GM12878 (cell line): ENCODE measurements at regions not wholly inside any gene's neighbourhood (a gene's known extent, or its start where the extent isn't known, plus 50 kb on each side); places are given as distances from the start of the nearest gene placed in this dataset.

ENCODE experiments used
- ATAC-seq: fragments of 200-7000 bp; cut with Tn5 transposase; 3 replicates; pipeline ENCODE4 v1.9.1; 2020; ENCODE audit warnings: mild to moderate bottlenecking, moderate library complexity
- BruUV-seq: library from RNA; stranded (reverse); fragments of 400-500 nt; replicated peaks from 2 replicates; lab custom pipeline; 2021; lab: Mats Ljungman, UMichigan
- CTCF ChIA-PET: fragments of 300-600 bp; sonication (Branson Sonifier 250); formaldehyde crosslinking; extraction: SDS; loops from one replicate; lab custom pipeline; 2021; ENCODE audit warnings: inconsistent platforms; lab: Yijun Ruan, JAX
- POLR2A ChIA-PET: fragments of 350-600 bp; formaldehyde crosslinking; extraction: SDS; loops from one replicate; lab custom pipeline; 2021; ENCODE audit warnings: inconsistent platforms; lab: Charles Lee
- RAD21 ChIA-PET: fragments of 300-600 bp; sonication (Branson Sonifier 250); formaldehyde crosslinking; loops from one replicate; lab custom pipeline; 2023; ENCODE audit warnings: antibody characterized with exemption; ENCODE audit not compliant: unreplicated experiment; lab: Charles Lee
- SMC1A ChIA-PET: fragments of 300-600 bp; sonication (Branson Sonifier 250); formaldehyde crosslinking; loops from one replicate; lab custom pipeline; 2023; ENCODE audit not compliant: unreplicated experiment, uncharacterized antibody; lab: Charles Lee
- DNase-seq: peaks from one replicate; pipeline ENCODE4 v3.0.0-alpha.2; 2011; ENCODE audit warnings: low read depth, low spot score
- FAIRE-seq: peaks from 3 replicates; lab custom pipeline; 2011; peaks lifted over from hg19 to GRCh38; lab: Jason Lieb, UNC
- H2AFZ ChIP-seq: 2 replicates; pipeline ENCODE4 v1.6.0; 2011; ENCODE audit warnings: low read depth, low read length, control low read depth; ENCODE audit not compliant: control insufficient read depth
- H3K27ac ChIP-seq: 2 replicates; pipeline ENCODE4 v1.5.1; 2011; ENCODE audit warnings: control low read depth; ENCODE audit not compliant: control insufficient read depth, insufficient read depth
- H3K27me3 ChIP-seq, 2 experiments: replicated peaks in 1 of 2; 2 replicates each; pipeline versions ENCODE4 v1.6.0 to v1.6.1; 2011; ENCODE audit warnings: low read length in 1 of 2; ENCODE audit not compliant: control insufficient read depth in 2 of 2, insufficient read depth in 2 of 2
- H3K36me3 ChIP-seq, 2 experiments: 2 replicates each; pipeline ENCODE4 v1.5.1; 2011; ENCODE audit warnings: low read length in 1 of 2; ENCODE audit not compliant: control insufficient read depth in 2 of 2, insufficient read depth in 2 of 2
- H3K4me1 ChIP-seq: 2 replicates; pipeline ENCODE4 v1.6.1; 2011; ENCODE audit warnings: mild to moderate bottlenecking, low read length, moderate library complexity, mixed read lengths; ENCODE audit not compliant: control insufficient read depth, insufficient read depth
- H3K4me2 ChIP-seq: 2 replicates; pipeline ENCODE4 v1.6.0; 2011; ENCODE audit warnings: control low read depth; ENCODE audit not compliant: control insufficient read depth, insufficient read depth
- H3K4me3 ChIP-seq: fragments of 200-600 bp; sonication (generic); 2 replicates; pipeline ENCODE4 v1.5.1; 2016
- H3K79me2 ChIP-seq: 2 replicates; pipeline ENCODE4 v1.6.0; 2011; ENCODE audit warnings: low read length; ENCODE audit not compliant: control insufficient read depth, insufficient read depth
- H3K9ac ChIP-seq: 2 replicates; pipeline ENCODE4 v1.8.0; 2011; ENCODE audit warnings: low read length, control low read depth, mixed read lengths; ENCODE audit not compliant: control insufficient read depth, insufficient read depth
- H3K9me3 ChIP-seq: replicated peaks from 3 replicates; pipeline ENCODE4 v1.5.1; 2011; ENCODE audit warnings: mild to moderate bottlenecking, low read length; ENCODE audit not compliant: control insufficient read depth, insufficient read depth
- H4K20me1 ChIP-seq: 2 replicates; pipeline ENCODE4 v1.6.0; 2011; ENCODE audit not compliant: control insufficient read depth, insufficient read depth
- EP300 ChIP-seq, 2 experiments: fragments of 150-350 bp in 1 of 2; IDR thresholded peaks; 2 replicates each; pipeline ENCODE4 v1.6.1; 2011 to 2012; ENCODE audit warnings: low read depth in 2 of 2, low read length in 2 of 2, borderline replicate concordance in 1 of 2, improper control_type of control experiment in 1 of 2, inconsistent platforms in 1 of 2; ENCODE audit not compliant: control insufficient read depth in 1 of 2
- JUNB ChIP-seq: IDR thresholded peaks from 2 replicates; pipeline ENCODE4 v1.6.1; 2016; ENCODE audit warnings: antibody characterized with exemption, mild to moderate bottlenecking
- MXI1 ChIP-seq: fragments of 150-350 bp; IDR thresholded peaks from 2 replicates; pipeline ENCODE4 v1.6.1; 2011; ENCODE audit warnings: low read depth, mild to moderate bottlenecking, inconsistent platforms, low read length, improper control_type of control experiment
- PBX3 ChIP-seq: IDR thresholded peaks from 2 replicates; pipeline ENCODE4 v1.6.1; 2011; ENCODE audit warnings: mild to moderate bottlenecking, low read depth, low read length, moderate library complexity; ENCODE audit not compliant: insufficient replicate concordance
- POLR2AphosphoS5 ChIP-seq: IDR thresholded peaks from 2 replicates; pipeline ENCODE4 v1.6.1; 2011; ENCODE audit warnings: mild to moderate bottlenecking, low read length, inconsistent platforms
- SIX5 ChIP-seq: IDR thresholded peaks from 2 replicates; pipeline ENCODE4 v1.6.1; 2011; ENCODE audit warnings: mild to moderate bottlenecking, low read depth, low read length, moderate library complexity; ENCODE audit not compliant: severe bottlenecking
- SMARCA5 ChIP-seq: fragments of 450-650 bp; IDR thresholded peaks from 2 replicates; pipeline ENCODE4 v1.6.1; 2017; ENCODE audit warnings: mild to moderate bottlenecking
- SREBF2 ChIP-seq: IDR thresholded peaks from 2 replicates; pipeline ENCODE4 v1.6.1; 2012; ENCODE audit warnings: mild to moderate bottlenecking, low read length
- ZZZ3 ChIP-seq: IDR thresholded peaks from 2 replicates; pipeline ENCODE4 v1.6.1; 2011; ENCODE audit warnings: low read depth; ENCODE audit not compliant: control insufficient read depth, insufficient read length
- WGBS: methylation state at CpG from one replicate; pipeline ENCODE4 v1.1.6; 2016; ENCODE audit warnings: low lambda C conversion rate; ENCODE audit not compliant: insufficient replicate concordance, insufficient coverage; ENCODE audit errors: missing lambda C conversion rate; 5-methylcytosine and 5-hydroxymethylcytosine counted together
- in situ Hi-C: fragments of 300-500 bp; cut with MboI; formaldehyde crosslinking; loops from 9 replicates; pipeline ENCODE4 v1.14.3; 2018; ENCODE audit warnings: mixed read lengths
- intact Hi-C: fragments of 100-400 bp; cut with micrococcal nuclease; formaldehyde crosslinking; loops from one replicate; pipeline ENCODE4 v1.14.2; 2022; ENCODE audit not compliant: unreplicated experiment

DNA sequence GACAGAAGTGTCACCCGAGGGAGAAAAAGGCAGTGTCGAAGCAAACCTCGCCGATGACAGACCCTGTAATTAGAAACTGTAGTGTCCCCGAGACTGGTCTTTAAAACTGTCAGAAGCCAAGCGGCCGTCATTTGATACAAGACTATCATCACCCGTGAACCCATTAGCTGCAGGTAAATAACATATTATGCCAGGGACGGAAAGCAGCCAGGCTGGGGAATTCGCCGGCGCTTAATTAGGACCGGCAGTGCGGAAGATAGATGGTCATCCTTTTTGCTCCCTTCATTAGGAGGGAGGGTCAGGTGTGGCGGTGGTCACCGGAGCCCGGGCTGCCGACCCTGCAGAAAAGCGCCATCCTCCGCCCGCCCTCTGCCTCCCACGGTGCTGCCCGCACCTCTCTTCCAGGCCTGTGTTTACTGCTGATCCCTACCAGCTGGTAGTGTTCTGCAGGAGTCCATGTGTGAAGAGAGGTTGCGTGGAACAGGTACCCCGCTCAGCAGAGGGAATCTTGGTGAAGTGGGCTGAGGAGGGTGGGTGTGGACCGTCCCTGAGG lies 109.4 kb upstream of the GSE1 start:
- peaks cover 0 to 3% of the 10 kb centered on the region in 2 experiments; a peak in 2 of 4 replicates for H3K27me3 ChIP-seq
- no peak overlapping the region for H2AFZ ChIP-seq
- no peak overlapping the region for H3K9ac ChIP-seq
- no peaks in the 10 kb centered on the region for H4K20me1 ChIP-seq
- no peaks in the 10 kb centered on the region for H3K36me3 ChIP-seq
- H3K79me2 ChIP-seq: no peaks in the 10 kb centered on the region
- H3K27ac ChIP-seq: no peak overlapping the region
- intact Hi-C loops: no loop called here
- ChIA-PET CTCF (no interaction called here), POLR2A (no interaction called here), RAD21 (no interaction called here), SMC1A (no interaction called here)
- in situ Hi-C loops: no loop called here
- no peak for FAIRE-seq
- no peak overlapping the region for H3K4me3 ChIP-seq
- H3K4me2 ChIP-seq: no peak overlapping the region
- no peaks in the 10 kb centered on the region for H3K9me3 ChIP-seq
- H3K4me1 ChIP-seq: no peaks in the 10 kb centered on the region
- 63% methylated on average over 26 of the region's 26 CpGs for WGBS
- BruUV-seq: no TSS peak
- ATAC-seq: no peak
- no peak for DNase-seq
- no peak for TF ChIP-seq SREBF2
- no peak for TF ChIP-seq SMARCA5
- no peak for TF ChIP-seq EP300 (IDR thresholded peaks at IDR 0.05; ENCODE audit: borderline replicate concordance in 1 of 2, control insufficient read depth in 1 of 2, low read depth in 2 of 2, low read length in 2 of 2)

DNA sequence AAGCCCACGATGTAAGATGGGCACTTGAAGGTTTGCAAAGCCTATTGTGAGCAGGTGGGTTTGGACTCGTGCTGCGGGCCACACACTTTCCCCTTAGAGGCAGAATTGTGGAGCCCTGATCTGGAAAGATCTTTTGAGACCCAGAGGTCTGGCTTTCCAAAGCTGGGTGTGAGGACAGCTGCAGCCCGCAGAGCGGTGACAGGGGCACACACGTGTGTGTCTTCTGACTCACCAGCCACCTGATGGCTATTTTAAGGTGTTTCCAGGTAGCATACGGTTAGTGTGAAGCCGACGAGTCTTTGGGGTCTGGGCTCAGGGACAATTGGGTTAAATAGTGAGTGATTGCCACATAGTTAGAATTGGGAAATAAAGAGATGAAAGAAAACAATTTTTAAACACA lies 108.9 kb upstream of the GSE1 start:
- ATAC-seq: no peak
- peaks cover 0 to 3% of the 10 kb centered on the region in 2 experiments; a peak in 2 of 4 replicates for H3K27me3 ChIP-seq
- no peak for DNase-seq
- ChIA-PET CTCF (no interaction called here), RAD21 (no interaction called here), SMC1A (no interaction called here), POLR2A (no interaction called here)
- H3K79me2 ChIP-seq: no peaks in the 10 kb centered on the region
- no peak overlapping the region for H3K4me3 ChIP-seq
- H2AFZ ChIP-seq: no peak overlapping the region
- BruUV-seq: no TSS peak
- in situ Hi-C loops: no loop called here
- intact Hi-C loops: no loop called here
- no peak for TF ChIP-seq JUNB
- TF ChIP-seq PBX3: no peak
- no peak for TF ChIP-seq MXI1
- TF ChIP-seq POLR2AphosphoS5: no peak
- TF ChIP-seq ZZZ3: no peak
- no peak for TF ChIP-seq SIX5
- no peaks in the 10 kb centered on the region for H3K36me3 ChIP-seq
- no peak overlapping the region for H3K4me2 ChIP-seq
- H3K27ac ChIP-seq: no peak overlapping the region
- no peaks in the 10 kb centered on the region for H4K20me1 ChIP-seq
- H3K4me1 ChIP-seq: no peaks in the 10 kb centered on the region
- no peak overlapping the region for H3K9ac ChIP-seq
- no peaks in the 10 kb centered on the region for H3K9me3 ChIP-seq
- no peak for FAIRE-seq
- 20% methylated on average over 9 of the region's 9 CpGs for WGBS
